Endothelial cell of umbilical vein (primary cell): ENCODE measurements at regions not wholly inside any gene's neighbourhood (a gene's known extent, or its start where the extent isn't known, plus 50 kb on each side); places are given as distances from the start of the nearest gene placed in this dataset.

Experiments
- BruUV-seq: library from RNA; stranded (reverse); fragments of 400-500 nt; replicated peaks from 2 replicates; lab custom pipeline; 2021; lab: Mats Ljungman, UMichigan
- CTCF ChIA-PET: fragments of 300-600, 350-600 bp; sonication (Branson Sonifier 250); formaldehyde crosslinking; loops from one replicate; lab custom pipeline; 2021; ENCODE audit warnings: antibody characterized with exemption, inconsistent platforms; lab: Charles Lee
- POLR2A ChIA-PET: fragments of 300-600, 350-600 bp; sonication (Branson Sonifier 250); formaldehyde crosslinking; loops from one replicate; lab custom pipeline; 2021; ENCODE audit warnings: antibody characterized with exemption, inconsistent platforms; lab: Charles Lee
- DNase-seq: peaks from one replicate; pipeline ENCODE4 v3.0.0-alpha.2; 2011; ENCODE audit warnings: low read depth, low spot score
- FAIRE-seq: peaks from 2 replicates; lab custom pipeline; 2011; peaks lifted over from hg19 to GRCh38; lab: Jason Lieb, UNC
- H2AFZ ChIP-seq: 2 replicates; pipeline ENCODE4 v1.6.0; 2012; ENCODE audit warnings: low read depth, low read length, control low read depth, inconsistent platforms
- H3K27ac ChIP-seq: 2 replicates; pipeline ENCODE4 v1.5.1; 2011; ENCODE audit warnings: low read depth, mild to moderate bottlenecking, control low read depth, low read length, moderate library complexity; ENCODE audit not compliant: insufficient read depth
- H3K27me3 ChIP-seq, 2 experiments: 2 replicates each; pipeline versions ENCODE4 v1.6.0 to v1.6.1; 2011; ENCODE audit warnings: low read length in 2 of 2, mixed read lengths in 1 of 2; ENCODE audit not compliant: control insufficient read depth in 2 of 2, insufficient read depth in 2 of 2
- H3K36me3 ChIP-seq, 2 experiments: 2 replicates in 1 of 2; 3 replicates in 1 of 2; pipeline ENCODE4 v1.5.1; 2011; ENCODE audit warnings: low read length in 2 of 2, mild to moderate bottlenecking in 1 of 2, moderate library complexity in 1 of 2; ENCODE audit not compliant: control insufficient read depth in 2 of 2, insufficient read depth in 2 of 2; ENCODE audit errors: extremely low read depth in 1 of 2
- H3K4me1 ChIP-seq: 3 replicates; pipeline ENCODE4 v1.5.1; 2011; ENCODE audit warnings: mild to moderate bottlenecking, low read length; ENCODE audit not compliant: control insufficient read depth, insufficient read depth; ENCODE audit errors: extremely low read depth
- H3K4me2 ChIP-seq: 2 replicates; pipeline ENCODE4 v1.6.1; 2011; ENCODE audit warnings: low read length, control low read depth, mixed read lengths; ENCODE audit not compliant: insufficient read depth
- H3K4me3 ChIP-seq, 3 experiments: fragments of 200-600 bp in 1 of 3; sonication (generic), shearing (Covaris generic) in 1 of 3; replicated peaks in 1 of 3; 2 replicates each; pipeline ENCODE4 v1.5.1; 2011 to 2016; ENCODE audit warnings: control low read depth in 3 of 3, low read length in 3 of 3, mild to moderate bottlenecking in 2 of 3, inconsistent platforms in 1 of 3, low read depth in 1 of 3, moderate library complexity in 1 of 3; ENCODE audit not compliant: insufficient read depth in 1 of 3
- H3K79me2 ChIP-seq: 2 replicates; pipeline ENCODE4 v1.6.0; 2012; ENCODE audit warnings: low read length, inconsistent platforms; ENCODE audit not compliant: control insufficient read depth, insufficient read depth
- H3K9ac ChIP-seq: replicated peaks from 2 replicates; pipeline ENCODE3; 2011; ENCODE audit warnings: low read length, control low read depth; ENCODE audit not compliant: insufficient read depth; ENCODE audit errors: extremely low read depth
- H3K9me1 ChIP-seq: replicated peaks from 3 replicates; pipeline ENCODE4 v1.6.0; 2011; ENCODE audit warnings: mild to moderate bottlenecking, low read length; ENCODE audit not compliant: control insufficient read depth, insufficient read depth; ENCODE audit errors: extremely low read depth
- H3K9me3 ChIP-seq: replicated peaks from 2 replicates; pipeline ENCODE4 v1.5.1; 2012; ENCODE audit warnings: low read length, inconsistent platforms; ENCODE audit not compliant: control insufficient read depth, insufficient read depth
- H4K20me1 ChIP-seq: replicated peaks from 2 replicates; pipeline ENCODE3; 2011; ENCODE audit warnings: mild to moderate bottlenecking, low read length; ENCODE audit not compliant: control insufficient read depth, insufficient read depth; ENCODE audit errors: extremely low read depth
- EZH2 ChIP-seq: IDR thresholded peaks from 2 replicates; pipeline ENCODE4 v1.6.1; 2012; ENCODE audit warnings: borderline replicate concordance, low read depth, mild to moderate bottlenecking, moderate library complexity, low read length, inconsistent platforms; ENCODE audit not compliant: severe bottlenecking
- FOS ChIP-seq: IDR thresholded peaks from 2 replicates; pipeline ENCODE4 v1.6.1; 2011; ENCODE audit warnings: mild to moderate bottlenecking, low read length, moderate library complexity, borderline replicate concordance; ENCODE audit not compliant: insufficient read depth
- GATA2 ChIP-seq: IDR thresholded peaks from 2 replicates; pipeline ENCODE4 v1.7.0; 2011; ENCODE audit warnings: low read depth, mild to moderate bottlenecking, moderate library complexity, mixed read lengths, low read length; ENCODE audit not compliant: insufficient read length, insufficient read depth
- JUN ChIP-seq: IDR thresholded peaks from 2 replicates; pipeline ENCODE4 v1.6.1; 2011; ENCODE audit warnings: borderline replicate concordance, low read depth; ENCODE audit not compliant: insufficient read length, insufficient read depth
- MYC ChIP-seq: IDR thresholded peaks from one replicate; pipeline ENCODE4 v1.6.1; 2011; ENCODE audit warnings: mild to moderate bottlenecking, low read depth, low read length
- POLR2A ChIP-seq: IDR thresholded peaks from 2 replicates; pipeline ENCODE4 v1.6.1; 2012; ENCODE audit warnings: low read depth, mild to moderate bottlenecking, control low read depth, low read length
- POLR2AphosphoS5 ChIP-seq: IDR thresholded peaks from 2 replicates; pipeline ENCODE4 v1.6.1; 2012; ENCODE audit warnings: low read depth, mild to moderate bottlenecking, control low read depth, low read length, moderate library complexity; ENCODE audit not compliant: insufficient read depth
- dilution Hi-C: fragments of 300-500 bp; cut with MboI; formaldehyde crosslinking; loops from one replicate; pipeline ENCODE4 v1.15.0; 2019; ENCODE audit warnings: low sequenced_read_pairs; ENCODE audit not compliant: extremely low pct_ligation_motif_present
- intact Hi-C: fragments of 100-400 bp; cut with micrococcal nuclease; formaldehyde crosslinking; loops from one replicate; pipeline ENCODE4 v1.10.0; 2022
- TF ChIP-seq, protein P1 (sequence below): IDR thresholded peaks from 2 replicates; pipeline ENCODE4 v1.6.1; 2011; ENCODE audit not compliant: insufficient read depth, insufficient read length
- TF ChIP-seq, protein P2 (sequence below), 2 donors: IDR thresholded peaks; 1 replicate in 1 of 2; 2 replicates in 1 of 2; pipeline ENCODE4 v1.5.1; 2011; ENCODE audit warnings: low read length in 2 of 2, mild to moderate bottlenecking in 2 of 2, moderate library complexity in 2 of 2, control low read depth in 1 of 2, inconsistent platforms in 1 of 2, low read depth in 1 of 2; ENCODE audit not compliant: insufficient read depth in 1 of 2; ENCODE audit errors: extremely low read depth in 1 of 2

DNA sequence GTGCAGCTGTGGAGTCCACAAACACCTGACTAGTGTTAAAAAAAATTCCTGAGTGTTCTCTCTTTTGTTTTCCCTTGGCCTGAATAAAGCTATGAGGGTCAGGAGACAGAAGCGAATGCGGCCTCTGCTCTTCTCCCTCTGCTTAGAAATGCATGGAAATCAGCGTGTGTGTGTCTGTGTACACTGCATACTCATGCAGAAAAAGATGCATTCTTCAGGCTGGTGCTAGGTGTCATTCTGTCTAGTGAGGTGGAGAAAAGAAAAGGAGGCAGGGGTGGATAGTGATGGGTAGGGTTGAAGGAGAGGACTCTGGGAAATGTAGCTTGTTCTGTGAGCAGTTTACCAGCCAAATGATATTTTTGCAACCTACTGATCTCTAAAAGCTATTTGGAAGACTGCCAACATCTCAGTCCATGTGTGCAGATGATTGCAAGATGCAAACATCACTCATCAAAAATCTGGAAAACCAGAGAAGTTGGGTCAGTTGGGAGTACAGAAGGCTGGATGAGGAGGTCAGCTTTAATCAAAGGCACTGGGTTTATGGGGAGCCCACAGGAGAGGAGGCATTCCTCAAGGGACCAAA is 177.7 kb downstream of the INSIG2 start:
- BruUV-seq = no TSS peak
- CTCF ChIA-PET = no interaction called here
- intact Hi-C loops = no loop called here

More for the DNA sequence above, 177.7 kb downstream of the INSIG2 start:
- Histone ChIP-seq H4K20me1 (no peaks in the 10 kb centered on the region), H3K4me2 (no peak overlapping the region), H3K27me3 (no peaks in the 10 kb centered on the region), H3K9me1 (no peaks in the 10 kb centered on the region), H3K27ac (no peak overlapping the region), H3K4me3 (no peak overlapping the region), H3K36me3 (no peaks in the 10 kb centered on the region), H3K9ac (no peak overlapping the region), H3K4me1 (no peaks in the 10 kb centered on the region), H3K79me2 (no peaks in the 10 kb centered on the region), H3K9me3 (no peaks in the 10 kb centered on the region), H2AFZ (no peak overlapping the region)
- TF ChIP-seq MYC (no peak), GATA2 (no peak), POLR2AphosphoS5 (no peak), FOS (no peak), POLR2A (no peak), EZH2 (no peak), JUN (no peak)
- TF ChIP-seq, protein P1, sequence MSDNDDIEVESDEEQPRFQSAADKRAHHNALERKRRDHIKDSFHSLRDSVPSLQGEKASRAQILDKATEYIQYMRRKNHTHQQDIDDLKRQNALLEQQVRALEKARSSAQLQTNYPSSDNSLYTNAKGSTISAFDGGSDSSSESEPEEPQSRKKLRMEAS = no peak
- TF ChIP-seq, protein P2, sequence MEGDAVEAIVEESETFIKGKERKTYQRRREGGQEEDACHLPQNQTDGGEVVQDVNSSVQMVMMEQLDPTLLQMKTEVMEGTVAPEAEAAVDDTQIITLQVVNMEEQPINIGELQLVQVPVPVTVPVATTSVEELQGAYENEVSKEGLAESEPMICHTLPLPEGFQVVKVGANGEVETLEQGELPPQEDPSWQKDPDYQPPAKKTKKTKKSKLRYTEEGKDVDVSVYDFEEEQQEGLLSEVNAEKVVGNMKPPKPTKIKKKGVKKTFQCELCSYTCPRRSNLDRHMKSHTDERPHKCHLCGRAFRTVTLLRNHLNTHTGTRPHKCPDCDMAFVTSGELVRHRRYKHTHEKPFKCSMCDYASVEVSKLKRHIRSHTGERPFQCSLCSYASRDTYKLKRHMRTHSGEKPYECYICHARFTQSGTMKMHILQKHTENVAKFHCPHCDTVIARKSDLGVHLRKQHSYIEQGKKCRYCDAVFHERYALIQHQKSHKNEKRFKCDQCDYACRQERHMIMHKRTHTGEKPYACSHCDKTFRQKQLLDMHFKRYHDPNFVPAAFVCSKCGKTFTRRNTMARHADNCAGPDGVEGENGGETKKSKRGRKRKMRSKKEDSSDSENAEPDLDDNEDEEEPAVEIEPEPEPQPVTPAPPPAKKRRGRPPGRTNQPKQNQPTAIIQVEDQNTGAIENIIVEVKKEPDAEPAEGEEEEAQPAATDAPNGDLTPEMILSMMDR (IDR thresholded peaks at IDR 0.05; ENCODE audit: extremely low read depth in 1 of 2, insufficient read depth in 1 of 2, low read depth in 1 of 2, low read length in 2 of 2) = no peak
- DNase-seq (no peak), FAIRE-seq (no peak)
- dilution Hi-C loops = no loop called here
- POLR2A ChIA-PET = no interaction called here
